GM18868 (cell line): ENCODE measurements at regions not wholly inside any gene's neighbourhood (a gene's known extent, or its start where the extent isn't known, plus 50 kb on each side); places are given as distances from the start of the nearest gene placed in this dataset.
A peak's percentile ranks its signal among the peaks of the same experiment; 100 is the strongest.

Experiments used
- ATAC-seq: cut with Tn5 transposase; IDR thresholded peaks from one replicate; pipeline ENCODE4 v1.9.1; 2021; ENCODE audit warnings: mild to moderate bottlenecking, moderate library complexity; ENCODE audit not compliant: unreplicated experiment

GRCh38 chr18:51687845-51688585 lies 490.5 kb upstream of the MEX3C start:
- ATAC-seq, result no peak

GRCh38 chr18:51692612-51693011 lies 495.1 kb upstream of the MEX3C start:
- ATAC-seq, result no peak

GRCh38 chr18:51711298-51711889 lies 513.9 kb upstream of the MEX3C start:
- ATAC-seq, result peak; percentile 84

- no peak for ATAC-seq
Observed at GRCh38 chr18:51712821-51713220, 515.3 kb upstream of the MEX3C start.

- ATAC-seq, result peak; percentile 32
Observed at GRCh38 chr18:51716277-51716676, 518.8 kb upstream of the MEX3C start.

GRCh38 chr18:51721388-51721787 lies 523.9 kb upstream of the MEX3C start:
- ATAC-seq, result no peak

GRCh38 chr18:51721996-51722395 lies 524.5 kb upstream of the MEX3C start:
- no peak for ATAC-seq

GRCh38 chr18:51724790-51725721 lies 527.6 kb upstream of the MEX3C start:
- ATAC-seq, result peak; percentile 35

- peak; percentile 39 for ATAC-seq
Observed at GRCh38 chr18:51726614-51727013, 529.1 kb upstream of the MEX3C start.

- ATAC-seq, result peak; percentile 48
Observed at GRCh38 chr18:51727780-51728179, 530.3 kb upstream of the MEX3C start.

- no peak for ATAC-seq
Observed at GRCh38 chr18:51731070-51731469, 533.6 kb upstream of the MEX3C start.

- peak; percentile 48 for ATAC-seq
Observed at GRCh38 chr18:51734576-51734975, 537.1 kb upstream of the MEX3C start.

GRCh38 chr18:51739044-51739666 lies 541.7 kb upstream of the MEX3C start:
- peak; percentile 90 for ATAC-seq

- ATAC-seq, result peak; percentile 85
Observed at GRCh38 chr18:51751901-51752300, 554.4 kb upstream of the MEX3C start.

- ATAC-seq, result no peak
Observed at GRCh38 chr18:51753365-51754057, 556.0 kb upstream of the MEX3C start.

GRCh38 chr18:51754566-51754965 lies 557.1 kb upstream of the MEX3C start:
- ATAC-seq, result no peak

GRCh38 chr18:51757255-51757924 lies 559.9 kb upstream of the MEX3C start:
- ATAC-seq, result no peak

GRCh38 chr18:51762373-51762772 lies 564.9 kb upstream of the MEX3C start:
- ATAC-seq, result no peak

- peak; percentile 42 for ATAC-seq
Observed at GRCh38 chr18:51765606-51766360, 568.3 kb upstream of the MEX3C start.
